ENCODE measurements at regions not wholly inside any gene's neighbourhood (a gene's known extent, or its start where the extent isn't known, plus 50 kb on each side); places are given as distances from the start of the nearest gene placed in this dataset.

DNA sequence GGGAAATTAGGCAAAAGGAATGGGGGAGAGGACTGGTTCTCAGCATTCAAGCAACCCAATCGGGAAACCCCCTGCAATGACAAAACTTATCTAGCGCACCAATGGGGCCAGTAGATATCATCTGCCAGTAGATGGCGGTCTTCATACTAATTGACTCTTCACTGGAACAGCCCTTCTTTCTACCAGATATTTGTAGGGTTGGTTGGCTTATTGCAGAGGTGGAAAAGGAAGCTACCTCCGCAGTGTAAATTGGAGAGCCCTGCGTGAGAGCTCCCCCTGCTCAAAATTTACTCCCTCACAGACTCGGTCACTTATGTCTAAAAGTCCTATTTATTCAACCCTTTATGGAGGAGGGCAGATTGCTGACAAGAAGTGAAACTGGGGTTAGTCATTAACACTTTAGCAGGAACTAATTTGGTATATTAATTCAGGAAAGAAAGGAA, 166.1 kb upstream of the CCND2 start (continued):
- TF ChIP-seq, protein P1, sequence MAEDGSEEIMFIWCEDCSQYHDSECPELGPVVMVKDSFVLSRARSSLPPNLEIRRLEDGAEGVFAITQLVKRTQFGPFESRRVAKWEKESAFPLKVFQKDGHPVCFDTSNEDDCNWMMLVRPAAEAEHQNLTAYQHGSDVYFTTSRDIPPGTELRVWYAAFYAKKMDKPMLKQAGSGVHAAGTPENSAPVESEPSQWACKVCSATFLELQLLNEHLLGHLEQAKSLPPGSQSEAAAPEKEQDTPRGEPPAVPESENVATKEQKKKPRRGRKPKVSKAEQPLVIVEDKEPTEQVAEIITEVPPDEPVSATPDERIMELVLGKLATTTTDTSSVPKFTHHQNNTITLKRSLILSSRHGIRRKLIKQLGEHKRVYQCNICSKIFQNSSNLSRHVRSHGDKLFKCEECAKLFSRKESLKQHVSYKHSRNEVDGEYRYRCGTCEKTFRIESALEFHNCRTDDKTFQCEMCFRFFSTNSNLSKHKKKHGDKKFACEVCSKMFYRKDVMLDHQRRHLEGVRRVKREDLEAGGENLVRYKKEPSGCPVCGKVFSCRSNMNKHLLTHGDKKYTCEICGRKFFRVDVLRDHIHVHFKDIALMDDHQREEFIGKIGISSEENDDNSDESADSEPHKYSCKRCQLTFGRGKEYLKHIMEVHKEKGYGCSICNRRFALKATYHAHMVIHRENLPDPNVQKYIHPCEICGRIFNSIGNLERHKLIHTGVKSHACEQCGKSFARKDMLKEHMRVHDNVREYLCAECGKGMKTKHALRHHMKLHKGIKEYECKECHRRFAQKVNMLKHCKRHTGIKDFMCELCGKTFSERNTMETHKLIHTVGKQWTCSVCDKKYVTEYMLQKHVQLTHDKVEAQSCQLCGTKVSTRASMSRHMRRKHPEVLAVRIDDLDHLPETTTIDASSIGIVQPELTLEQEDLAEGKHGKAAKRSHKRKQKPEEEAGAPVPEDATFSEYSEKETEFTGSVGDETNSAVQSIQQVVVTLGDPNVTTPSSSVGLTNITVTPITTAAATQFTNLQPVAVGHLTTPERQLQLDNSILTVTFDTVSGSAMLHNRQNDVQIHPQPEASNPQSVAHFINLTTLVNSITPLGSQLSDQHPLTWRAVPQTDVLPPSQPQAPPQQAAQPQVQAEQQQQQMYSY (CRISPR knock-in tag; IDR thresholded peaks at IDR 0.05), result no peak
- TF ChIP-seq ESRRA (IDR thresholded peaks at IDR 0.05; ENCODE audit: low read length) (no peak), SMAD1 (IDR thresholded peaks at IDR 0.05; ENCODE audit: low read depth, partially characterized antibody) (no peak), IKZF1 (conservative IDR thresholded peaks at IDR 0.05) (peak; percentile 86), SP1 (IDR thresholded peaks at IDR 0.05; ENCODE audit: low read depth, low read length) (peak; percentile 12), WRNIP1 (IDR thresholded peaks at IDR 0.05; ENCODE audit: borderline replicate concordance, low read depth, low read length) (no peak), NRF1 (conservative IDR thresholded peaks at IDR 0.05; ENCODE audit: low read depth, low read length) (no peak), ZNF274 (IDR thresholded peaks at IDR 0.05; ENCODE audit: insufficient read depth, insufficient read length) (no peak), HDAC2 (IDR thresholded peaks at IDR 0.05) (no peak), MTA3 (IDR thresholded peaks at IDR 0.05; ENCODE audit: borderline replicate concordance, low read length) (no peak), HDGF (IDR thresholded peaks at IDR 0.05) (no peak), FOXK2 (IDR thresholded peaks at IDR 0.05) (no peak), RUNX3 (IDR thresholded peaks at IDR 0.05; ENCODE audit: low read length) (0 out of 2 replicates have a peak, but pooled peaks have one; percentile 20), ATF7 (IDR thresholded peaks at IDR 0.05; ENCODE audit: low read depth) (peak; percentile 78), MYC (IDR thresholded peaks at IDR 0.05; ENCODE audit: insufficient read depth, insufficient read length, insufficient replicate concordance, low read length, severe bottlenecking) (no peak), SMAD5 (IDR thresholded peaks at IDR 0.05; ENCODE audit: low read depth) (no peak)
- TF ChIP-seq, protein P2, sequence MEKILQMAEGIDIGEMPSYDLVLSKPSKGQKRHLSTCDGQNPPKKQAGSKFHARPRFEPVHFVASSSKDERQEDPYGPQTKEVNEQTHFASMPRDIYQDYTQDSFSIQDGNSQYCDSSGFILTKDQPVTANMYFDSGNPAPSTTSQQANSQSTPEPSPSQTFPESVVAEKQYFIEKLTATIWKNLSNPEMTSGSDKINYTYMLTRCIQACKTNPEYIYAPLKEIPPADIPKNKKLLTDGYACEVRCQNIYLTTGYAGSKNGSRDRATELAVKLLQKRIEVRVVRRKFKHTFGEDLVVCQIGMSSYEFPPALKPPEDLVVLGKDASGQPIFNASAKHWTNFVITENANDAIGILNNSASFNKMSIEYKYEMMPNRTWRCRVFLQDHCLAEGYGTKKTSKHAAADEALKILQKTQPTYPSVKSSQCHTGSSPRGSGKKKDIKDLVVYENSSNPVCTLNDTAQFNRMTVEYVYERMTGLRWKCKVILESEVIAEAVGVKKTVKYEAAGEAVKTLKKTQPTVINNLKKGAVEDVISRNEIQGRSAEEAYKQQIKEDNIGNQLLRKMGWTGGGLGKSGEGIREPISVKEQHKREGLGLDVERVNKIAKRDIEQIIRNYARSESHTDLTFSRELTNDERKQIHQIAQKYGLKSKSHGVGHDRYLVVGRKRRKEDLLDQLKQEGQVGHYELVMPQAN (conservative IDR thresholded peaks at IDR 0.05), result no peak
- TF ChIP-seq, protein P3, sequence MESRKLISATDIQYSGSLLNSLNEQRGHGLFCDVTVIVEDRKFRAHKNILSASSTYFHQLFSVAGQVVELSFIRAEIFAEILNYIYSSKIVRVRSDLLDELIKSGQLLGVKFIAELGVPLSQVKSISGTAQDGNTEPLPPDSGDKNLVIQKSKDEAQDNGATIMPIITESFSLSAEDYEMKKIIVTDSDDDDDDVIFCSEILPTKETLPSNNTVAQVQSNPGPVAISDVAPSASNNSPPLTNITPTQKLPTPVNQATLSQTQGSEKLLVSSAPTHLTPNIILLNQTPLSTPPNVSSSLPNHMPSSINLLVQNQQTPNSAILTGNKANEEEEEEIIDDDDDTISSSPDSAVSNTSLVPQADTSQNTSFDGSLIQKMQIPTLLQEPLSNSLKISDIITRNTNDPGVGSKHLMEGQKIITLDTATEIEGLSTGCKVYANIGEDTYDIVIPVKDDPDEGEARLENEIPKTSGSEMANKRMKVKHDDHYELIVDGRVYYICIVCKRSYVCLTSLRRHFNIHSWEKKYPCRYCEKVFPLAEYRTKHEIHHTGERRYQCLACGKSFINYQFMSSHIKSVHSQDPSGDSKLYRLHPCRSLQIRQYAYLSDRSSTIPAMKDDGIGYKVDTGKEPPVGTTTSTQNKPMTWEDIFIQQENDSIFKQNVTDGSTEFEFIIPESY (IDR thresholded peaks at IDR 0.05), result no peak
- TF ChIP-seq, protein P4, sequence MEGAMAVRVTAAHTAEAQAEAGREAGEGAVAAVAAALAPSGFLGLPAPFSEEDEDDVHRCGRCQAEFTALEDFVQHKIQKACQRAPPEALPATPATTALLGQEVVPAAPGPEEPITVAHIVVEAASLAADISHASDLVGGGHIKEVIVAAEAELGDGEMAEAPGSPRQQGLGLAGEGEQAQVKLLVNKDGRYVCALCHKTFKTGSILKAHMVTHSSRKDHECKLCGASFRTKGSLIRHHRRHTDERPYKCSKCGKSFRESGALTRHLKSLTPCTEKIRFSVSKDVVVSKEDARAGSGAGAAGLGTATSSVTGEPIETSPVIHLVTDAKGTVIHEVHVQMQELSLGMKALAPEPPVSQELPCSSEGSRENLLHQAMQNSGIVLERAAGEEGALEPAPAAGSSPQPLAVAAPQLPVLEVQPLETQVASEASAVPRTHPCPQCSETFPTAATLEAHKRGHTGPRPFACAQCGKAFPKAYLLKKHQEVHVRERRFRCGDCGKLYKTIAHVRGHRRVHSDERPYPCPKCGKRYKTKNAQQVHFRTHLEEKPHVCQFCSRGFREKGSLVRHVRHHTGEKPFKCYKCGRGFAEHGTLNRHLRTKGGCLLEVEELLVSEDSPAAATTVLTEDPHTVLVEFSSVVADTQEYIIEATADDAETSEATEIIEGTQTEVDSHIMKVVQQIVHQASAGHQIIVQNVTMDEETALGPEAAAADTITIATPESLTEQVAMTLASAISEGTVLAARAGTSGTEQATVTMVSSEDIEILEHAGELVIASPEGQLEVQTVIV (IDR thresholded peaks at IDR 0.05; ENCODE audit: borderline replicate concordance, partially characterized antibody), result no peak
- TF ChIP-seq, protein P5, sequence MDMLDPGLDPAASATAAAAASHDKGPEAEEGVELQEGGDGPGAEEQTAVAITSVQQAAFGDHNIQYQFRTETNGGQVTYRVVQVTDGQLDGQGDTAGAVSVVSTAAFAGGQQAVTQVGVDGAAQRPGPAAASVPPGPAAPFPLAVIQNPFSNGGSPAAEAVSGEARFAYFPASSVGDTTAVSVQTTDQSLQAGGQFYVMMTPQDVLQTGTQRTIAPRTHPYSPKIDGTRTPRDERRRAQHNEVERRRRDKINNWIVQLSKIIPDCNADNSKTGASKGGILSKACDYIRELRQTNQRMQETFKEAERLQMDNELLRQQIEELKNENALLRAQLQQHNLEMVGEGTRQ (IDR thresholded peaks at IDR 0.05; ENCODE audit: borderline replicate concordance, low read depth, low read length), result no peak
